GM23338 (cell line): ENCODE measurements at regions not wholly inside any gene's neighbourhood (a gene's known extent, or its start where the extent isn't known, plus 50 kb on each side); places are given as distances from the start of the nearest gene placed in this dataset.

Source experiments
- ATAC-seq: fragments of 200-7000 bp; cut with Tn5 transposase; 3 replicates; pipeline ENCODE4 v1.9.1; 2020
- DNase-seq: peaks from one replicate; pipeline ENCODE4 v3.0.0-alpha.2; 2015; ENCODE audit warnings: low spot score
- H2AFZ ChIP-seq: fragments of 200-600 bp; sonication (generic); 2 replicates; pipeline ENCODE4 v1.8.0; 2016; ENCODE audit warnings: antibody characterized with exemption, mild to moderate bottlenecking, moderate library complexity
- H3F3A ChIP-seq: fragments of 200-600 bp; sonication (generic); replicated peaks from 2 replicates; pipeline ENCODE4 v1.8.0; 2017; ENCODE audit warnings: antibody characterized with exemption, mixed run types, low read depth
- H3K27ac ChIP-seq: fragments of 200-600 bp; sonication (generic); 2 replicates; pipeline ENCODE4 v1.6.1; 2016; ENCODE audit warnings: low read depth
- H3K27me3 ChIP-seq: fragments of 200-600 bp; sonication (generic); 2 replicates; pipeline ENCODE4 v1.8.0; 2016; ENCODE audit warnings: mild to moderate bottlenecking, mixed run types, moderate library complexity; ENCODE audit not compliant: insufficient read depth
- H3K36me3 ChIP-seq: fragments of 200-600 bp; sonication (generic); 2 replicates; pipeline ENCODE4 v1.8.0; 2016; ENCODE audit warnings: mild to moderate bottlenecking; ENCODE audit not compliant: insufficient read depth
- H3K4me1 ChIP-seq: fragments of 200-600 bp; sonication (generic); 2 replicates; pipeline ENCODE4 v1.8.0; 2016; ENCODE audit warnings: mild to moderate bottlenecking, moderate library complexity; ENCODE audit not compliant: insufficient read depth
- H3K4me2 ChIP-seq: fragments of 200-600 bp; sonication (generic); 2 replicates; pipeline ENCODE4 v1.7.1; 2017; ENCODE audit warnings: mixed run types
- H3K4me3 ChIP-seq: fragments of 200-600 bp; sonication (generic); 2 replicates; pipeline ENCODE4 v1.6.1; 2016; ENCODE audit warnings: mixed run types
- H3K79me2 ChIP-seq: fragments of 200-600 bp; sonication (generic); replicated peaks from 2 replicates; pipeline ENCODE4 v1.8.0; 2017; ENCODE audit warnings: mild to moderate bottlenecking; ENCODE audit not compliant: insufficient read depth
- H3K9me2 ChIP-seq: fragments of 200-600 bp; sonication (generic); 2 replicates; pipeline ENCODE4 v1.8.0; 2017; ENCODE audit not compliant: insufficient read depth
- H4K20me1 ChIP-seq: fragments of 200-600 bp; sonication (generic); replicated peaks from 2 replicates; pipeline ENCODE4 v1.8.0; 2017; ENCODE audit warnings: mild to moderate bottlenecking; ENCODE audit not compliant: insufficient read depth
- H3K27ac Mint-ChIP-seq: 2 replicates; pipeline ENCODE4 v1.8.0; 2020; ENCODE audit warnings: inconsistent platforms, mild to moderate bottlenecking, moderate library complexity, mixed read lengths
- H3K27me3 Mint-ChIP-seq: 3 replicates; pipeline ENCODE4 v1.8.0; 2022; ENCODE audit warnings: low read depth, mild to moderate bottlenecking, moderate library complexity, mixed read lengths, inconsistent platforms; ENCODE audit not compliant: insufficient read depth, poor library complexity
- H3K36me3 Mint-ChIP-seq: 3 replicates; pipeline ENCODE4 v1.8.0; 2021; ENCODE audit warnings: low read depth, mild to moderate bottlenecking, inconsistent platforms, moderate library complexity, mixed read lengths
- H3K4me1 Mint-ChIP-seq: 3 replicates; pipeline ENCODE4 v1.8.0; 2020; ENCODE audit warnings: mild to moderate bottlenecking, inconsistent platforms, mixed read lengths
- H3K4me3 Mint-ChIP-seq: 3 replicates; pipeline ENCODE4 v1.8.0; 2021; ENCODE audit warnings: moderate library complexity, mild to moderate bottlenecking, inconsistent platforms, mixed read lengths
- H3K9me3 Mint-ChIP-seq: 3 replicates; pipeline ENCODE4 v1.8.0; 2020; ENCODE audit warnings: moderate library complexity, mild to moderate bottlenecking, inconsistent platforms, mixed read lengths
- CREB1 ChIP-seq: fragments of 250-450 bp; sonication (Bioruptor Pico); IDR thresholded peaks from 2 replicates; pipeline ENCODE4 v1.5.0; 2020; ENCODE audit warnings: low read depth, mild to moderate bottlenecking, moderate library complexity
- EZH2 ChIP-seq: fragments of 200-600 bp; sonication (generic); IDR thresholded peaks from one replicate; pipeline ENCODE4 v1.8.0; 2017; ENCODE audit warnings: antibody characterized with exemption, mild to moderate bottlenecking, low read depth; ENCODE audit not compliant: unreplicated experiment
- EZH2phosphoT487 ChIP-seq: fragments of 200-600 bp; sonication (generic); IDR thresholded peaks from one replicate; pipeline ENCODE4 v1.8.1; 2018; ENCODE audit warnings: antibody characterized with exemption; ENCODE audit not compliant: unreplicated experiment
- JUNB ChIP-seq: IDR thresholded peaks from one replicate; pipeline ENCODE4 v1.6.1; 2016; ENCODE audit warnings: antibody characterized with exemption; ENCODE audit not compliant: unreplicated experiment
- NANOG ChIP-seq: IDR thresholded peaks from 2 replicates; pipeline ENCODE4 v1.6.1; 2016; ENCODE audit warnings: antibody characterized with exemption, borderline replicate concordance
- STAT1 ChIP-seq: IDR thresholded peaks from one replicate; pipeline ENCODE4 v1.6.1; 2016; ENCODE audit warnings: antibody characterized with exemption; ENCODE audit not compliant: unreplicated experiment
- ZNF114 ChIP-seq: fragments of 250-450 bp; sonication (Bioruptor Pico); IDR thresholded peaks from 2 replicates; pipeline ENCODE4 v1.5.0; 2020; ENCODE audit warnings: mild to moderate bottlenecking, moderate library complexity
- TF ChIP-seq, protein P1 (sequence below), 2 experiments: fragments of 200-600 bp in 1 of 2; sonication (generic) in 1 of 2; conservative IDR thresholded peaks; 2 replicates each; pipeline versions ENCODE4 v1.5.1 to v1.6.1; 2016 to 2017; ENCODE audit warnings: antibody characterized with exemption in 2 of 2, low read depth in 2 of 2, mild to moderate bottlenecking in 2 of 2, moderate library complexity in 1 of 2
- TF ChIP-seq, protein P2 (sequence below): IDR thresholded peaks from one replicate; pipeline ENCODE4 v1.6.1; 2018; ENCODE audit warnings: antibody characterized with exemption; ENCODE audit not compliant: unreplicated experiment
- TF ChIP-seq, protein P3 (sequence below): IDR thresholded peaks from 2 replicates; pipeline ENCODE4 v1.6.1; 2016; ENCODE audit warnings: antibody characterized with exemption

DNA sequence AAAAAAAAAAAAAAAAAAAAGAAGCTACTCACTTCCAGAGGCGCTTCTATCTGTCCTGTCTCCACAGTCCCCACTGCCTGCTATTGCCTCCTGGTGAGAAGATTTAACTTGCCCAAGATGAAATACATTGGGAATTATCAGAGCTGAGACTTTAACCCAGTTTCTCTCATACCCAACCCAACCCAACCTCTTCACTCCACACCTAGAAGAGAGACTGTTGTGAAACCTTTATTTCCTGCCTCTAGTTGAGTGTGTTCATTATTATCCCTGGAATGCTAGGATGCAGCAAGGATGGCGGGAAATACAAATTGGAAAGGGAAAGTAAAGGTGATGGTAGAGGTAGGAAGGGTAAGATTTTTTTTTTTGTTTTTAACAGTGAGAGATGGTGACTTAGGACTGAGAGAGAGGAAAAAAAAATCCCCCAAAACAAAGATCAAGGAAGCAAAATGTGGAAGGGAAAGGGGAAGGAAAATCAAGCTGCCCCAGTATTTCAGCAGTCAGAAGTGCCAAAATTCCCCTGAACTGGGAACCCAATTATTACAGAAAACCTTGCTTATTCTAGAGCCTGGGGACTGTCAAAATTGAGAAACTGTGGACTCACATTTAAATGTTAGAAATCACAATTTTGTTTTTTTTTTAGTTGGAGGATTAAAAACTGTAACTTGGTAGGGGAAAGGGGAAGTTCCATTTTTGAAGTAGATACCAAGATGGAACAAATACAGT, 253.0 kb downstream of the PTTG2 start:
- H3K9me3 Mint-ChIP-seq, result no peaks in the 10 kb centered on the region
- H3K27ac Mint-ChIP-seq, result no peak overlapping the region
- Histone ChIP-seq H3K27me3 (no peaks in the 10 kb centered on the region), H3K4me2 (no peak overlapping the region), H3F3A (no peaks in the 10 kb centered on the region), H3K9me2 (no peaks in the 10 kb centered on the region), H2AFZ (no peak overlapping the region), H3K27ac (no peak overlapping the region), H4K20me1 (no peaks in the 10 kb centered on the region), H3K4me3 (no peak overlapping the region), H3K79me2 (no peaks in the 10 kb centered on the region), H3K36me3 (no peaks in the 10 kb centered on the region), H3K4me1 (no peaks in the 10 kb centered on the region; the same call in 1 of the 2 replicates)
- no peak overlapping the region for H3K4me3 Mint-ChIP-seq
- H3K36me3 Mint-ChIP-seq, result no peaks in the 10 kb centered on the region
- peaks cover 9% of the 10 kb centered on the region; the same call in 2 of the 3 replicates for H3K4me1 Mint-ChIP-seq
- no peaks in the 10 kb centered on the region for H3K27me3 Mint-ChIP-seq
- DNase-seq, result no peak
- TF ChIP-seq, protein P1, sequence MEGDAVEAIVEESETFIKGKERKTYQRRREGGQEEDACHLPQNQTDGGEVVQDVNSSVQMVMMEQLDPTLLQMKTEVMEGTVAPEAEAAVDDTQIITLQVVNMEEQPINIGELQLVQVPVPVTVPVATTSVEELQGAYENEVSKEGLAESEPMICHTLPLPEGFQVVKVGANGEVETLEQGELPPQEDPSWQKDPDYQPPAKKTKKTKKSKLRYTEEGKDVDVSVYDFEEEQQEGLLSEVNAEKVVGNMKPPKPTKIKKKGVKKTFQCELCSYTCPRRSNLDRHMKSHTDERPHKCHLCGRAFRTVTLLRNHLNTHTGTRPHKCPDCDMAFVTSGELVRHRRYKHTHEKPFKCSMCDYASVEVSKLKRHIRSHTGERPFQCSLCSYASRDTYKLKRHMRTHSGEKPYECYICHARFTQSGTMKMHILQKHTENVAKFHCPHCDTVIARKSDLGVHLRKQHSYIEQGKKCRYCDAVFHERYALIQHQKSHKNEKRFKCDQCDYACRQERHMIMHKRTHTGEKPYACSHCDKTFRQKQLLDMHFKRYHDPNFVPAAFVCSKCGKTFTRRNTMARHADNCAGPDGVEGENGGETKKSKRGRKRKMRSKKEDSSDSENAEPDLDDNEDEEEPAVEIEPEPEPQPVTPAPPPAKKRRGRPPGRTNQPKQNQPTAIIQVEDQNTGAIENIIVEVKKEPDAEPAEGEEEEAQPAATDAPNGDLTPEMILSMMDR (conservative IDR thresholded peaks at IDR 0.05; ENCODE audit: low read depth in 2 of 2), result no peak
- no peak for TF ChIP-seq ZNF114 (CRISPR knock-in tag)
- TF ChIP-seq CREB1 (CRISPR knock-in tag), result no peak
- TF ChIP-seq, protein P2, sequence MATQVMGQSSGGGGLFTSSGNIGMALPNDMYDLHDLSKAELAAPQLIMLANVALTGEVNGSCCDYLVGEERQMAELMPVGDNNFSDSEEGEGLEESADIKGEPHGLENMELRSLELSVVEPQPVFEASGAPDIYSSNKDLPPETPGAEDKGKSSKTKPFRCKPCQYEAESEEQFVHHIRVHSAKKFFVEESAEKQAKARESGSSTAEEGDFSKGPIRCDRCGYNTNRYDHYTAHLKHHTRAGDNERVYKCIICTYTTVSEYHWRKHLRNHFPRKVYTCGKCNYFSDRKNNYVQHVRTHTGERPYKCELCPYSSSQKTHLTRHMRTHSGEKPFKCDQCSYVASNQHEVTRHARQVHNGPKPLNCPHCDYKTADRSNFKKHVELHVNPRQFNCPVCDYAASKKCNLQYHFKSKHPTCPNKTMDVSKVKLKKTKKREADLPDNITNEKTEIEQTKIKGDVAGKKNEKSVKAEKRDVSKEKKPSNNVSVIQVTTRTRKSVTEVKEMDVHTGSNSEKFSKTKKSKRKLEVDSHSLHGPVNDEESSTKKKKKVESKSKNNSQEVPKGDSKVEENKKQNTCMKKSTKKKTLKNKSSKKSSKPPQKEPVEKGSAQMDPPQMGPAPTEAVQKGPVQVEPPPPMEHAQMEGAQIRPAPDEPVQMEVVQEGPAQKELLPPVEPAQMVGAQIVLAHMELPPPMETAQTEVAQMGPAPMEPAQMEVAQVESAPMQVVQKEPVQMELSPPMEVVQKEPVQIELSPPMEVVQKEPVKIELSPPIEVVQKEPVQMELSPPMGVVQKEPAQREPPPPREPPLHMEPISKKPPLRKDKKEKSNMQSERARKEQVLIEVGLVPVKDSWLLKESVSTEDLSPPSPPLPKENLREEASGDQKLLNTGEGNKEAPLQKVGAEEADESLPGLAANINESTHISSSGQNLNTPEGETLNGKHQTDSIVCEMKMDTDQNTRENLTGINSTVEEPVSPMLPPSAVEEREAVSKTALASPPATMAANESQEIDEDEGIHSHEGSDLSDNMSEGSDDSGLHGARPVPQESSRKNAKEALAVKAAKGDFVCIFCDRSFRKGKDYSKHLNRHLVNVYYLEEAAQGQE, result no peak
- TF ChIP-seq, protein P3, sequence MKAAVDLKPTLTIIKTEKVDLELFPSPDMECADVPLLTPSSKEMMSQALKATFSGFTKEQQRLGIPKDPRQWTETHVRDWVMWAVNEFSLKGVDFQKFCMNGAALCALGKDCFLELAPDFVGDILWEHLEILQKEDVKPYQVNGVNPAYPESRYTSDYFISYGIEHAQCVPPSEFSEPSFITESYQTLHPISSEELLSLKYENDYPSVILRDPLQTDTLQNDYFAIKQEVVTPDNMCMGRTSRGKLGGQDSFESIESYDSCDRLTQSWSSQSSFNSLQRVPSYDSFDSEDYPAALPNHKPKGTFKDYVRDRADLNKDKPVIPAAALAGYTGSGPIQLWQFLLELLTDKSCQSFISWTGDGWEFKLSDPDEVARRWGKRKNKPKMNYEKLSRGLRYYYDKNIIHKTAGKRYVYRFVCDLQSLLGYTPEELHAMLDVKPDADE, result no peak
- TF ChIP-seq EZH2, result no peak
- no peak for ATAC-seq

GRCh38 chr4:38222892-38223291, 262.7 kb downstream of the PTTG2 start:
- Histone ChIP-seq H3K36me3 (no peaks in the 10 kb centered on the region), H3F3A (no peaks in the 10 kb centered on the region), H3K4me2 (no peak overlapping the region), H3K4me1 (no peaks in the 10 kb centered on the region), H3K9me2 (no peaks in the 10 kb centered on the region), H3K27me3 (no peaks in the 10 kb centered on the region), H3K4me3 (no peak overlapping the region), H3K79me2 (no peaks in the 10 kb centered on the region), H4K20me1 (no peaks in the 10 kb centered on the region), H2AFZ (no peak overlapping the region), H3K27ac (no peak overlapping the region)
- TF ChIP-seq EZH2, result no peak
- no peak for TF ChIP-seq JUNB
- TF ChIP-seq CREB1 (CRISPR knock-in tag), result no peak
- no peak for TF ChIP-seq EZH2phosphoT487
- TF ChIP-seq, protein P3, result no peak
- TF ChIP-seq, protein P1 (conservative IDR thresholded peaks at IDR 0.05; ENCODE audit: low read depth in 2 of 2), result no peak
- TF ChIP-seq NANOG, result no peak
- TF ChIP-seq STAT1, result no peak
- ATAC-seq (no peak), DNase-seq (no peak)
- Mint-ChIP-seq H3K27ac (no peak overlapping the region), H3K36me3 (no peaks in the 10 kb centered on the region), H3K9me3 (no peaks in the 10 kb centered on the region), H3K27me3 (peaks cover 5% of the 10 kb centered on the region), H3K4me3 (no peak overlapping the region), H3K4me1 (peaks cover 5% of the 10 kb centered on the region; the same call in 2 of the 3 replicates)
